ENCODE measurements at regions not wholly inside any gene's neighbourhood (a gene's known extent, or its start where the extent isn't known, plus 50 kb on each side); places are given as distances from the start of the nearest gene placed in this dataset.

GRCh38 chr2:150640039-150640438 lies 152.6 kb upstream of the RND3 start:
- Histone ChIP-seq H3K36me3 (ENCODE audit: insufficient read depth, low read length) (no peaks in the 10 kb centered on the region), H3K4me3 (ENCODE audit: low read length) (no peak overlapping the region), H3K27me3 (ENCODE audit: control insufficient read depth in 1 of 2, insufficient read depth in 2 of 2, low read length in 2 of 2) (no peaks in the 10 kb centered on the region), H3K27ac (ENCODE audit: low read depth in 1 of 2, low read length in 2 of 2) (no peak overlapping the region), H3K4me1 (ENCODE audit: insufficient read depth, low read length) (no peaks in the 10 kb centered on the region), H3K9me3 (ENCODE audit: control insufficient read depth in 1 of 2, insufficient read depth in 1 of 2, low read length in 2 of 2) (peaks cover 0 to 4% of the 10 kb centered on the region in 2 experiments)
- DNase-seq: no peak
- no peak for ATAC-seq (ENCODE audit: poor library complexity)
- POLR2A ChIA-PET: no interaction called here
- H3K27ac Mint-ChIP-seq: no peak overlapping the region
- intact Hi-C loops (cut with DNase I, micrococcal nuclease): no loop called here
- H3K4me1 Mint-ChIP-seq (ENCODE audit: low read depth): no peaks in the 10 kb centered on the region
- H3K9me3 Mint-ChIP-seq: no peaks in the 10 kb centered on the region
- no peak overlapping the region for H3K4me3 Mint-ChIP-seq
- TF ChIP-seq, protein P1, sequence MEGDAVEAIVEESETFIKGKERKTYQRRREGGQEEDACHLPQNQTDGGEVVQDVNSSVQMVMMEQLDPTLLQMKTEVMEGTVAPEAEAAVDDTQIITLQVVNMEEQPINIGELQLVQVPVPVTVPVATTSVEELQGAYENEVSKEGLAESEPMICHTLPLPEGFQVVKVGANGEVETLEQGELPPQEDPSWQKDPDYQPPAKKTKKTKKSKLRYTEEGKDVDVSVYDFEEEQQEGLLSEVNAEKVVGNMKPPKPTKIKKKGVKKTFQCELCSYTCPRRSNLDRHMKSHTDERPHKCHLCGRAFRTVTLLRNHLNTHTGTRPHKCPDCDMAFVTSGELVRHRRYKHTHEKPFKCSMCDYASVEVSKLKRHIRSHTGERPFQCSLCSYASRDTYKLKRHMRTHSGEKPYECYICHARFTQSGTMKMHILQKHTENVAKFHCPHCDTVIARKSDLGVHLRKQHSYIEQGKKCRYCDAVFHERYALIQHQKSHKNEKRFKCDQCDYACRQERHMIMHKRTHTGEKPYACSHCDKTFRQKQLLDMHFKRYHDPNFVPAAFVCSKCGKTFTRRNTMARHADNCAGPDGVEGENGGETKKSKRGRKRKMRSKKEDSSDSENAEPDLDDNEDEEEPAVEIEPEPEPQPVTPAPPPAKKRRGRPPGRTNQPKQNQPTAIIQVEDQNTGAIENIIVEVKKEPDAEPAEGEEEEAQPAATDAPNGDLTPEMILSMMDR (IDR thresholded peaks at IDR 0.05): no peak
- H3K36me3 Mint-ChIP-seq (ENCODE audit: low read depth): no peaks in the 10 kb centered on the region
- no peaks in the 10 kb centered on the region for H3K27me3 Mint-ChIP-seq
- CTCF ChIA-PET: no interaction called here

DNA sequence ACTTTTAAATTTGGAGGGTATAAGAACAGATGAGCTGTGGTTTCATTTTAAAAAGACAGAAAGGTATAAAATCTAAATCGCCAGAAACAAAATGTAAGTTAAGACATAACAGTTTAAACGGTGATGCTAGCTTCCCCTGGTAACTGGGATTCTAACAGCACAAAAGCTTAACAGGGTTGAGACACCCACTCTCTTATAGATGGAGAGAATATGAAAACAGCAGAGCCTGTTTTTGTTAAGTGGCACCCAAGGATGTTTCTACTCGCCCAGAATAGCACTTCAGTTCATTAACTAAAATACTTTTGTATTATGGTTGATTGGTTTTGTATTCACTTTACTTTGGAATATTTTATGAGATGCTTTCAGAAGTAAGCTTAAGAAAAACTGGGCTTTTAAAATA lies 151.9 kb upstream of the RND3 start:
- Mint-ChIP-seq H3K27me3 (no peaks in the 10 kb centered on the region), H3K4me3 (no peak overlapping the region), H3K27ac (no peak overlapping the region), H3K4me1 (ENCODE audit: low read depth) (no peaks in the 10 kb centered on the region), H3K9me3 (no peaks in the 10 kb centered on the region), H3K36me3 (ENCODE audit: low read depth) (no peaks in the 10 kb centered on the region)
- Histone ChIP-seq H3K4me3 (ENCODE audit: low read length) (no peak overlapping the region), H3K9me3 (ENCODE audit: control insufficient read depth in 1 of 2, insufficient read depth in 1 of 2, low read length in 2 of 2) (peaks cover 0 to 4% of the 10 kb centered on the region in 2 experiments), H3K4me1 (ENCODE audit: insufficient read depth, low read length) (no peaks in the 10 kb centered on the region), H3K36me3 (ENCODE audit: insufficient read depth, low read length) (no peaks in the 10 kb centered on the region), H3K27ac (ENCODE audit: low read depth in 1 of 2, low read length in 2 of 2) (no peak overlapping the region), H3K27me3 (ENCODE audit: control insufficient read depth in 1 of 2, insufficient read depth in 2 of 2, low read length in 2 of 2) (no peaks in the 10 kb centered on the region)
- DNase-seq: no peak
- TF ChIP-seq, protein P1 (IDR thresholded peaks at IDR 0.05): no peak
- intact Hi-C loops (cut with DNase I, micrococcal nuclease): no loop called here
- CTCF ChIA-PET: no interaction called here
- POLR2A ChIA-PET: no interaction called here
- ATAC-seq (ENCODE audit: poor library complexity): no peak

- no peaks in the 10 kb centered on the region for H3K4me1 ChIP-seq (ENCODE audit: insufficient read depth, low read length)
- Mint-ChIP-seq H3K9me3 (peaks cover 4% of the 10 kb centered on the region), H3K27ac (no peak overlapping the region), H3K36me3 (ENCODE audit: low read depth) (no peaks in the 10 kb centered on the region), H3K4me3 (no peak overlapping the region), H3K4me1 (ENCODE audit: low read depth) (no peaks in the 10 kb centered on the region), H3K27me3 (no peaks in the 10 kb centered on the region)
- DNase-seq (no peak), ATAC-seq (ENCODE audit: poor library complexity) (no peak)
- no peaks in the 10 kb centered on the region for H3K9me3 ChIP-seq (ENCODE audit: control insufficient read depth in 1 of 2, insufficient read depth in 1 of 2, low read length in 2 of 2)
- no peaks in the 10 kb centered on the region for H3K27me3 ChIP-seq (ENCODE audit: control insufficient read depth in 1 of 2, insufficient read depth in 2 of 2, low read length in 2 of 2)
- H3K4me3 ChIP-seq (ENCODE audit: low read length): no peak overlapping the region
- TF ChIP-seq, protein P1 (IDR thresholded peaks at IDR 0.05): no peak
- intact Hi-C loops (cut with DNase I, micrococcal nuclease): no loop called here
- CTCF ChIA-PET: no interaction called here
- no peaks in the 10 kb centered on the region for H3K36me3 ChIP-seq (ENCODE audit: insufficient read depth, low read length)
- H3K27ac ChIP-seq (ENCODE audit: low read depth in 1 of 2, low read length in 2 of 2): no peak overlapping the region
- POLR2A ChIA-PET: no interaction called here
Measured at GRCh38 chr2:150631236-150631821, 143.9 kb upstream of the RND3 start.

Data from CD4-positive, alpha-beta T cell (primary cell).